Subcutaneous abdominal adipose tissue (tissue), 5 donors: ENCODE measurements at regions not wholly inside any gene's neighbourhood (a gene's known extent, or its start where the extent isn't known, plus 50 kb on each side); places are given as distances from the start of the nearest gene placed in this dataset.

Experiments
- H3K27ac ChIP-seq: one replicate; pipeline ENCODE4 v1.7.0; 2013; ENCODE audit warnings: low read depth, mild to moderate bottlenecking, inconsistent platforms, low read length, moderate library complexity
- H3K27me3 ChIP-seq, 5 donors: one replicate each; pipeline ENCODE4 v1.7.0; 2013; ENCODE audit warnings: low read length in 5 of 5, inconsistent platforms in 1 of 5; ENCODE audit not compliant: control insufficient read depth in 5 of 5, insufficient read depth in 4 of 5
- H3K36me3 ChIP-seq, 5 donors: one replicate each; pipeline ENCODE4 v1.7.0; 2013; ENCODE audit warnings: low read length in 5 of 5; ENCODE audit not compliant: control insufficient read depth in 5 of 5, insufficient read depth in 5 of 5
- H3K4me1 ChIP-seq, 5 donors: one replicate each; pipeline ENCODE4 v1.7.0; 2013; ENCODE audit warnings: low read length in 5 of 5, mild to moderate bottlenecking in 3 of 5, moderate library complexity in 1 of 5; ENCODE audit not compliant: control insufficient read depth in 5 of 5, insufficient read depth in 5 of 5
- H3K4me3 ChIP-seq, 5 donors: one replicate each; pipeline ENCODE4 v1.7.0; 2013; ENCODE audit warnings: low read length in 5 of 5, low read depth in 1 of 5
- H3K9ac ChIP-seq, 5 donors: one replicate each; pipeline ENCODE4 v1.7.0; 2013; ENCODE audit warnings: low read length in 5 of 5, mild to moderate bottlenecking in 4 of 5, moderate library complexity in 3 of 5
- H3K9me3 ChIP-seq, 5 donors: one replicate each; pipeline ENCODE4 v1.7.0; 2013; ENCODE audit warnings: low read length in 5 of 5; ENCODE audit not compliant: control insufficient read depth in 5 of 5
- donor health status: healthy.
- donor health status: healthy.
- donor health status: healthy.
- donor health status: healthy.
- donor health status: healthy.

GRCh38 chr20:20930500-20930899 lies 175.7 kb downstream of the LINC00237 start:
- no peaks in the 10 kb centered on the region for H3K9me3 ChIP-seq
- H3K9ac ChIP-seq: no peak overlapping the region
- H3K27me3 ChIP-seq: peaks cover 3 to 11% (median 8%) of the 10 kb centered on the region in 5 donors
- no peak overlapping the region for H3K27ac ChIP-seq
- H3K4me1 ChIP-seq: no peaks in the 10 kb centered on the region
- H3K36me3 ChIP-seq: no peaks in the 10 kb centered on the region
- H3K4me3 ChIP-seq: no peak overlapping the region

GRCh38 chr20:20929341-20929740 lies 176.8 kb downstream of the LINC00237 start:
- H3K4me3 ChIP-seq: no peak overlapping the region
- H3K27me3 ChIP-seq: peaks cover 3 to 11% (median 8%) of the 10 kb centered on the region in 5 donors
- H3K27ac ChIP-seq: no peak overlapping the region
- H3K4me1 ChIP-seq: no peaks in the 10 kb centered on the region
- H3K9ac ChIP-seq: no peak overlapping the region
- no peaks in the 10 kb centered on the region for H3K9me3 ChIP-seq
- H3K36me3 ChIP-seq: no peaks in the 10 kb centered on the region

- H3K36me3 ChIP-seq: no peaks in the 10 kb centered on the region
- no peaks in the 10 kb centered on the region for H3K9me3 ChIP-seq
These were observed 179.8 kb downstream of the LINC00237 start for GRCh38 chr20:20926222-20926905.

GRCh38 chr20:20920433-20920832 lies 185.7 kb downstream of the LINC00237 start:
- Histone ChIP-seq H3K4me3 (no peak overlapping the region), H3K36me3 (no peaks in the 10 kb centered on the region), H3K9ac (no peak overlapping the region), H3K4me1 (no peaks in the 10 kb centered on the region), H3K9me3 (peaks cover 3 to 20% (median 13%) of the 10 kb centered on the region in 5 donors), H3K27me3 (no peaks in the 10 kb centered on the region), H3K27ac (no peak overlapping the region)

More at GRCh38 chr20:20926222-20926905, 179.8 kb downstream of the LINC00237 start:
- Histone ChIP-seq H3K4me3 (no peak overlapping the region), H3K9ac (no peak overlapping the region), H3K27ac (no peak overlapping the region), H3K4me1 (no peaks in the 10 kb centered on the region), H3K27me3 (peaks cover 0 to 5% (median 3%) of the 10 kb centered on the region in 5 donors)

GRCh38 chr20:20915844-20916243 lies 190.3 kb downstream of the LINC00237 start:
- H3K36me3 ChIP-seq: no peaks in the 10 kb centered on the region
- H3K27me3 ChIP-seq: peaks cover 0 to 6% (median 0%) of the 10 kb centered on the region in 5 donors
- no peak overlapping the region for H3K27ac ChIP-seq
- H3K9me3 ChIP-seq: peaks cover 3 to 20% (median 13%) of the 10 kb centered on the region in 5 donors
- no peak overlapping the region for H3K4me3 ChIP-seq
- H3K4me1 ChIP-seq: no peaks in the 10 kb centered on the region
- no peak overlapping the region for H3K9ac ChIP-seq

GRCh38 chr20:20904501-20904831 lies 192.0 kb upstream of the RALGAPA2 start:
- Histone ChIP-seq H3K9me3 (peaks cover 0 to 11% (median 6%) of the 10 kb centered on the region in 5 donors), H3K4me1 (no peaks in the 10 kb centered on the region), H3K9ac (no peak overlapping the region)

GRCh38 chr20:20903773-20904500 lies 191.5 kb upstream of the RALGAPA2 start:
- Histone ChIP-seq H3K9ac (no peak overlapping the region), H3K4me3 (no peak overlapping the region), H3K9me3 (peaks cover 0 to 11% (median 6%) of the 10 kb centered on the region in 5 donors), H3K36me3 (no peaks in the 10 kb centered on the region), H3K4me1 (no peaks in the 10 kb centered on the region), H3K27me3 (peaks cover 0 to 7% (median 0%) of the 10 kb centered on the region in 5 donors), H3K27ac (no peak overlapping the region)

More at GRCh38 chr20:20904501-20904831, 192.0 kb upstream of the RALGAPA2 start:
- Histone ChIP-seq H3K36me3 (no peaks in the 10 kb centered on the region), H3K27me3 (peaks cover 0 to 7% (median 0%) of the 10 kb centered on the region in 5 donors), H3K27ac (no peak overlapping the region), H3K4me3 (no peak overlapping the region)

GRCh38 chr20:20897922-20898321 lies 185.5 kb upstream of the RALGAPA2 start:
- Histone ChIP-seq H3K27me3 (peaks cover 0 to 3% (median 0%) of the 10 kb centered on the region in 5 donors), H3K27ac (no peak overlapping the region), H3K9ac (no peak overlapping the region), H3K36me3 (no peaks in the 10 kb centered on the region), H3K9me3 (peaks cover 0 to 7% (median 0%) of the 10 kb centered on the region in 5 donors), H3K4me3 (no peak overlapping the region), H3K4me1 (peaks cover 0 to 7% (median 4%) of the 10 kb centered on the region in 5 donors)

GRCh38 chr20:20897145-20897544 lies 184.7 kb upstream of the RALGAPA2 start:
- H3K4me1 ChIP-seq: peaks cover 0 to 7% (median 4%) of the 10 kb centered on the region in 5 donors
- H3K4me3 ChIP-seq: no peak overlapping the region
- no peak overlapping the region for H3K27ac ChIP-seq
- H3K9me3 ChIP-seq: peaks cover 0 to 7% (median 0%) of the 10 kb centered on the region in 5 donors
- peaks cover 0 to 3% (median 0%) of the 10 kb centered on the region in 5 donors for H3K27me3 ChIP-seq
- no peak overlapping the region for H3K9ac ChIP-seq
- H3K36me3 ChIP-seq: no peaks in the 10 kb centered on the region

- H3K9ac ChIP-seq: no peak overlapping the region
- H3K4me1 ChIP-seq: peaks cover 0 to 7% (median 4%) of the 10 kb centered on the region in 5 donors
- peaks cover 0 to 3% (median 0%) of the 10 kb centered on the region in 5 donors for H3K27me3 ChIP-seq
- peaks cover 0 to 1% (median 0%) of the 10 kb centered on the region in 5 donors for H3K9me3 ChIP-seq
- no peak overlapping the region for H3K27ac ChIP-seq
- no peak overlapping the region for H3K4me3 ChIP-seq
- no peaks in the 10 kb centered on the region for H3K36me3 ChIP-seq
These were observed 184.2 kb upstream of the RALGAPA2 start for GRCh38 chr20:20896606-20897005.
